IPS-NIHi11 (cell line): ENCODE measurements at regions not wholly inside any gene's neighbourhood (a gene's known extent, or its start where the extent isn't known, plus 50 kb on each side); places are given as distances from the start of the nearest gene placed in this dataset.
A peak's percentile ranks its signal among the peaks of the same experiment; 100 is the strongest.

Source experiments
- DNase-seq: peaks from one replicate; pipeline ENCODE4 v3.0.0; 2012; ENCODE audit warnings: mixed read lengths, low spot score

DNA sequence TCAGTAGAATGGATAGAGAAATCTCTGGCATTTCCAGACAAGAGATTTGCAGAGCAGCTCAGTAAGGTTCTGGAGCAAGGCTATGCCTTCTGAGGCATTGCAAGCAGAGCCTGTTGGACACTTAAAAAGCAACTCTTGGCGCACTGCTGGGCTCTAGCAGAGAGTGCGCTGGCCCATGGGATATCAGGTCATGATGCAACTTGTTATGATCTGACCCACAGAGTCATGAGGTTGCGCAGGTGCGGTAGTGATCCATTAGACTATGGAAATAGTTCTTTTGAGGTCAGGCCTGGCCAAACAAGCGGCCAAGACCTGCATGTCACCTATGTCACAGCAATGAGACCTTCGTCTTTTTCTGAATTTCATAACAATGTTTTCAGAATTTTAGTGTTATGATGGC, 168.6 kb downstream of the TMTC3 start:
- DNase-seq = no peak

DNA sequence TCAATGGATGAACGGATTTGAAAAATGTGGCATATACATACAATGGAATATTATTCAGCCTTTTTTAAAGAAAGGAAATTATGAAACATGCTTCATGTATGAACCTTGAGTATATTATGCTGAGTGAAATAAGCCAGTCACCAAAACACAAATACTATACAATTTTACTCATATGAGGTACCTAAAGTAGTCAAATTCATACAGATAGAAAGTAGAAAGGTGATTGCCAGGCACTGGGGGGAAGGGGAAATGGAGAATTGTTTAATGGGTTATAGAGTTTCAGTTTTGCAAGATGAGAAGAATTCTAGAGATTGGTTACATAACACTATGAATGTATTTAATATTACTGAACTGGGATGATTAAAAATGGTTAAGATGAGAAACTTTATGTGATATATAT, 171.4 kb downstream of the TMTC3 start:
- DNase-seq = no peak

DNA sequence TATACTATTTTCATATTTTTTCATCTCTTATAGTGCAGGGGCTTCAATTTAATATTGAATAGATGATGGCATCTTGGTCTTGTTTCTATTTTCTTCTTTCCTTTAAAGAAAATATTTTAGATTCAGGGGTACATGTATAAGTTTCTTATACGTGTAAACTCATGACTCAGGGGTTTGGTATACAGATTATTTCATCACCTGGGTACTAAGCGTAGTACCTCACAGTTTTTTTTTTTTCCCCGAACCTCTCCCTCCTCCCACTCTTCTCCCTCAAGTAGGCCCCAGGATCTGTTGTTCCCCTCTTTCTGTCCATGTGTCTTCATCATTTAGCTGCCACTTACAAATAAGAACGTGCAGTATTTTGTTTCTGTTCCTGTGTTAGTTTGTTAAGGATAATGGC, 172.6 kb downstream of the TMTC3 start:
- no peak for DNase-seq

DNA sequence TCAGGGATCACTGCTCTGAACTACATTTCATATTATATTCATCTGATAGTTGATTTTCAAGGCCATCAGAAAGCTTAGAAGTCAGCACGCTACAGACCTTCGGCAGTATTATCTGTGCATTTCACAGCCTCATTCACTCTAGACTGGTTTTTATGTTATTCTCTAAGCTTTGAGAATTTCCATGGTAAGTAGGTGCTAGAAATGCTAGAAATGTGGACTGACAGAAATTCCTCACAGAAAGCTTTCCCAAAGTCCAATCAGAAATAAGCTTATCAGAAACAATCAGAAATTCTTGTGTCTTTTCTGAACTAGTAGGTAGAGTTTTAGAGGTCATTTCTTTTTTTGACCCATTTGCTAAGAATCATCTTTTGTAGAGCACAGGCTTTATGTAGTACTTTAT, 176.6 kb downstream of the TMTC3 start:
- no peak for DNase-seq

DNA sequence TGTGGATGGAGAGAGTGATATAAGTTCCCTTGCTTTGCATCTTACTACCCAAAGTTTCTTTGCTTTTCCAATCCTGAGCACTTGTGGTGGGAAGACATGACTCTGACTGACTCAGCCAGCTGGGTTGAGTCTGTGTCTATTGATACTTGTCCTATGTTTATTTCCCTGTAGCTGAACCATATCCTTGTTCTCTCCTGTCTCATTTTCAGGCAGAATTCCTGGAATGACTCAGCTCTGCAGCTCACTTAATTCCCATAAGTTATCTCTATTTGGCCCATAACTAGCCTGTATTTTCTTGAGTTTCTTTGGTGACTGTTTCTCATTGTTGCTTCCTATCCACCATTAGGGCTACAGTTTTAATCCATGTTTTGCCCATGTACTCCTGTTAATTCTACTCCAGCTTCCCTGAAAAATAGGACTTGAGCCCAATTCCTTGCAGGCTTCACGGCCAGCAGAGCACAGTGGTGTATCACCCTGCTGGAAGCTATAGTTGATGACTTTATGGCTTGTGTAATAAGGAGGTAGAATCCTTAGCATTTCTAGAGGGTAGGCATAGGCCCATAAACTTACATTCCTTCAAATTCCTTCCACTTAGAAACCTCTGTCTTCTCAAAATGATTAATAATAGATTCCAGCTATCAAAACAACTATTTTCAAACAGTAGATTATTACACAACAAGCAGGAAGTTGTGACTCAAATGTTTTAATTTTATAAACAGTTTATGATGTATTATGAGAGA, 183.1 kb downstream of the TMTC3 start:
- DNase-seq = peak; percentile 5

DNA sequence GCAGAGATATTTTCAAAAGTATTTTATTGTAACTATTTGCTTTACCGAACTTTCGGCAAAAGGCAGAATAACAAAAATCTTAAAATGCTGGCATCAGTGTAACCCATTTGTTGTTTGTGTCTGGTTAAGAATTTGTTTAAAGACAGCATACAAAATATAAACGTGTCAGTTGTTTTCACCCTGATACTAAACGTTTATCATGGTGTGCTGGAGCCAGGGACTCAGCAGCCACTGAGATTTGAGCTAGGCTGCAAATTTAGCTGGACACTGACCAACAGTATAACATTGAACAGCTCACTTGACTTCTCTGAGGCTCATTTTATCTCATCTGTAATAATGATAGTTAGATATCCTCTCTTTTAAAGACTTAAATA, 183.7 kb downstream of the TMTC3 start:
- DNase-seq = no peak

DNA sequence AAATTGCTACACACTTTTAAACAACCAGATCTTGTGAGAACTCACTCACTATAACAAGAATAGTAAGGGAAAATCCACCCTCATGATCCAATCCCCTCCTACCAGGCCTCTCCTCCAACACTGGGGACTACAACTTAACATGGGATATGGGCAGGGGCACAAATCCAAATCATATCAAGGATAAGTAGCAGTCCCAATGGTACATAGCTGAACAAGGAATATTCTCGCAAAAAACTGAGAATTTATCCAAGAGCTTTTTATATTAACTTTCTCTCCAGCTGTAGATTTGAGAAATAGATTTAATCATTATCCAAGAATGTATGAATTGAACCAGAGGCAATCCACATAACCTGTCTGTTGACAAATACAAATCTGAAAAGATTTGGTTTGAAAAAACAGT, 185.2 kb downstream of the TMTC3 start:
- DNase-seq = no peak

DNA sequence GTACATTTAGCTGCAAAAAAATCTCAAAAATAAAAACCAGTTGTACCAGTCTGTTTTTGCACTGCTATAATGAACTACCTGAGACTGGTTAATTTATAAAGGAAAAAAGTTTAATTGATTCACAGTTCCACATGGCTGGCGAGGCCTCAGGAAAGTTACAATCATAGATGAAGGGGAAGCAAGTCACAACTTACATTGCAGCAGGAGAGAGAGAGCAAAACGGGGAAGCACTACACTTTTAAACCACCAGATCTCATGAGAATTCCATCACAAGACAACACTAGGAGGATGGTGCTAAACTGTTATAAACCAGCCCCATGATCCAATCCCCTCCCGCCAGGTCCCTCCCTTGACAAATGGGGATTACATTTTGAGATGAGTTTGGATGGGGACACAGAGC, 186.0 kb downstream of the TMTC3 start:
- DNase-seq = no peak

DNA sequence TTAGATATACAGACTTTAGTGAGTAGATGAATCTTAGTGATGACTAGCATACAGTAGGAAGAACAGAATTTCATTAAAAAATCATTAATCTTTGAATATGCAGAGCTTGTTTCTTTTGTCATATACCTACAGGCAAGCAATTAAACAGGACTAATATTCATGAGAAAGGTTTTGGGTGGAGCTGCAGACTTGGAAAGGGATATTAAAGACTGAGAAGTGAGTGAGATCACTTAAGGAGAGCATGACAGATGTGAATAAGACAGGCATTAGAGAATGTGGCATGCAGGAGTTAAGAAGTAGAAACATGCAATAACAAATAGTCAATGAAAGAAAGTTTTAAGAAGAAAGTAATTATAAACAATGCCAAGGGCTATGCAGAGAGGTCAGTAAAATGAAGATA, 187.7 kb downstream of the TMTC3 start:
- DNase-seq = no peak

DNA sequence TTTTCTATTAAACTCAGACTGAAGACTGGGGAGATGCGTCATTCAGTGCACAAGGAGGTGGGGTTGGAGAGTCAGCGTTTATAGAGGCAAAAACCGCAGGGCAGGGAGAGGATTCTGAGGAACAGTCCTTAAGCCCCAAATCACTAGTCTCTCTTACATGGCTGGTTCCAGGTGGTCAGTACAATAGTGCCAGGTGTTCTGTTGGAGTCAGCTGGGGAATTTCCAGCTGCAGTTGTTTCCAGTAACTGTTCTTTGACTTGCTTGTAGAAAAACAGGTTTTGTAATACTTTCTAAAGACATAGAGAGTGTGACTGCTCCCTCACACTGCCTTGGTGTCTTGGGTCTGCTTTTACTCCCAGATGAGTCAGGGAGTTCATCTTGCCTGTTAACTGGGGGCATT, 192.2 kb downstream of the TMTC3 start:
- peak; percentile 6 for DNase-seq

DNA sequence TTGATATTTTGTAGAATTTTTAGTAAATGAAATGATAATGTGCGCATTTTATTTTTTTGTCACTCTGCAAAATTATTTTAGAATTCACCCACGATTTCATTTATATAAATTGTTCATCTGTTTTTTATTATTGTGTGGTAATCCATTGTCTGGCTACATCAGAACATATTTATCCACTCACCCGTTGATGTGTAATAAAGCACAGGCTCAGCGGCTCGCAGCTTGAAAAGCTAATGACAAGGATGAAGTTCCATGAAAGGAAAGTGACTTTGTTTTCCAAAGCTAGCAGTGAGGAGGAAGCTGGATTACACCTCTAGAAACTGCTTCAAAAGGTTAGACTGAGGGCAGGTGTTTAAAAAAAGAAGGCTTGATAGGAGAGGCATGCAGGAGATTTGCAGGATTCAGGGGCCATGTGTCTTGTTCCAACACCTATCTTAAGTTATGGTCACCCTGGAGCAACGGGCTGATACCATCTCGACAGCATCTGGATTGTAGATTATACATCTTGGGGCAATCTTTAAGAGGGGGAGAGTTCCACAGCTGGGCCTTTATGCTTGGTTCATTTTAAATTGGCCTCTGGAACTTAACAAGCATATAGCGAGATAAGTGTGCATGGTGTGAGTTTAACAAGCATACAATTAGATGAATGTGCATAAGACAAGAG, 194.1 kb downstream of the TMTC3 start:
- no peak for DNase-seq

DNA sequence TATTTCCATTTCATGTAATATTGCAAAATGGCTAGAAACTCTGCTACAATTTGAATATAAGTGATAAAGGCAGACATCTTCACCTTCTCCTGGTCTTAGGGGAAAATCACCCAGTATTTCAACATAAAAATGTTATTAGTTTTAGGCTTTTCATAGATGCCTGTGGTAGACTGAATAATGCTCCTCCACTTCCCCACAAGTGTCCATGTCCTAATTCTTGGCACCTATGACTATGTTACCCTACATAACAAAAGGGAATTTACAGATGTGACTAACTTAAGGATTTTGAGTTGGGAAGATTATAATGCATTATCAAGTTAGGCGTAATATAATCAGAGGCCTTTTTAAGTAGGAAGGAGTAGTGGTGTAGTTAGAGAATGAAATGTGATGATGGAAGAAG, 196.4 kb downstream of the TMTC3 start:
- DNase-seq = no peak

DNA sequence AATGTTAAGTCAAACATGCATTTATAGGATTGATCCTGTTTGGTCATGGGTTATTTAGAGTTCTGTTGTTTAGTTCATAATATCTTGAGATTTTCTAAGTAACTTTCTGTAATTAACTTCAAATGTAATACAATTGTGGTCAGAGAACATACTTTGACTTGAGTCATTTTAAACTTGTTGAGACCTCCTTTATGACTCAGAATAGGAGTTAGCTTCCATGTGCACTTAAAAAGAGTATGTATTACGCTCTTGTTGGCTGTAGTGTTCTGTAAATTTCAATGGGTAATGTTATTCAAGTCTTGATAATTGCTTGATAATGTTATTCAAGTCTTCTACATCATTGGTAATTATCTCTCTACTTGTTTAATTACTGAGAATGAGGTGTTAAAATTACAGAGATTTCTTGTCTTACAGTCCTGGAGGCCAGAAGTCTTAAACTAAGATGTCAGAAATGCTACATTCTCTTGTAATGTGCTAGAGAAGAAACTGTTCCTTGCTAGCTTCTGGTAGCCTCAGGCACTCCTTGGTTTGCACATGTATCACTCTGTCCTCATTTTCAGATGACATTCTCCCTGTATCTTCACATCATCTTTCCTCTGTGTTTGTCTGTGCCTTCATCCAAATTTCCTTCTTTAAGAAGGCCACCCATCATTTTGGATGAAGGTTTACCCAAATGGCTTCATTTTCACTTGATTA, 197.3 kb downstream of the TMTC3 start:
- DNase-seq = no peak

DNA sequence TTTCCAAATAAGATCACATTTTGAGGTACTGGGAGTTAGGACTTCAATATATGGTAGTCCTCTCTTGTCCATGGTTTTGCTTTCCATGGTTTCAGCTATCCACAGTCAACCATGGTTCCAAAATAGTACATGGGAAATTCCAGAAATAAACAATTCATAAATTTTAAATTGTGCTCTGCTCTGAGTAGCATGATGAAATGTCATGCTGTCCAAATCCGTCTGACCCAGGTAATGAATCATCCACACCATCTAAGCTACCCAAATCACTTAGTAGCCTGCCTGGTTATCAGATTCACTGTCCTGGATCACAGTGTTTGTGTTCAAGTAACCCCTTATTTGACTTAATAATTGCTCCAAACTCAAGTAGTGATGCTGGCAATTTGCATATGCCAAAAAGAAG, 197.9 kb downstream of the TMTC3 start:
- no peak for DNase-seq

DNA sequence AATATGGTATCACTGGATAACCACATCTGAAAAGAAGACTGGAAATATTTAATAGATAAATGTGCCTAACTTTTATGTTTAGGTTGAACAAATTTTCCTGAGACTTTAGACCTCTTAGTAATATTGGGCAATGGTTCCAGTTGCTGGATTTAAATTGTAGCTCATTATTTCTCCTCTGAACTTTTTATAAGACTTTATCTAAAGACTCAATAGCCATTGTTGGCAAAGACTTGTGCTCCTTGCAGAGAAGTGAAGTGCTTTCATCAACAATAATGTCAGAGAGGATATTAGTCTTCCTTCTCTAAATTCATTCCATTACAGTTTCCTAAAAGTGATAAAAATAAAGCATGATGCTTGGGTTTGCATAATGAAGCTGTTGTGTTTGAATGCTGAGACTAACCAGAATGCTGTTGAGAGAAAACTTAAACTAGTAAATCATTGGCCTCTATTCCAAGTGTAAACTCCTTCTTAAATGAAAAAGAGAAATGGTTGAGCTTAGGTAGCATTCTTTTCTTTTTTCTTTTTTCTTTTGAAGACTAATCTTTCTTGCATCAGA, 200.2 kb downstream of the TMTC3 start:
- no peak for DNase-seq

DNA sequence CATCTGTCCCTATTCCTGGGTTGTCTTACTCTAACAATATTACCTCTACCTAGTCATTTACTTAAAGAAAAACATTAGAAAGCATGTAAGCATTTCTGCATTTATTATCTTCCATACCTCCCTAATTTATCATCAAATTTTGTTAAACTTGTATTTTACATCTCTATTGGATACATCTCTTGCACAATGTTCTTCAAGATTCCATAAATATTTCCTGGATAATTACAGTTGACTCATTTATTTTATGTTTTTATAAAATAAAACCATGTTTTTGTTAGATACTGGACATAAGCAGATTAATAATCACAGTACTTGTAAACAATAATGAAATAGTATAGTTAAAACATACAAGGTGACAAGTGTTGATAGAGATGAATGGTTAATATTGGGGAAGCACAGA, 209.0 kb downstream of the TMTC3 start:
- DNase-seq = no peak

DNA sequence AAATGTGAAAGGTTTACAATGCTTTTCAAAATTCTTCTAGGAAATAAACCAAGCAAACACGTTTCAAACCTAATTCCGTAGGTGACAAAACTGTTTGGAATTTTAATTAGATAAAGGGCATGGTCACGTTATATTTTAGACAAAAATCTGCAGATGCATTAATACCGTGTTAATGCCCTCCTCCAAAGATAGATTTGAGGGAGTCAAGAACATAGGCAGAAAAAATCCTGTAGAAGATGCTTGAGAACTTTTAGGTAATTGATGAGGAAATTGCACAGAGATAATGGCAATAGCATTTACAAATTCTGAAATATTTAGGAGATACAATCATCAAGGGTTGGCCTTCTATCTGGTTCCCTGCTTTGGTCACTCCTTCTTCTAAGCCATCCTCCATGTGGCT, 212.6 kb downstream of the TMTC3 start:
- DNase-seq = no peak

DNA sequence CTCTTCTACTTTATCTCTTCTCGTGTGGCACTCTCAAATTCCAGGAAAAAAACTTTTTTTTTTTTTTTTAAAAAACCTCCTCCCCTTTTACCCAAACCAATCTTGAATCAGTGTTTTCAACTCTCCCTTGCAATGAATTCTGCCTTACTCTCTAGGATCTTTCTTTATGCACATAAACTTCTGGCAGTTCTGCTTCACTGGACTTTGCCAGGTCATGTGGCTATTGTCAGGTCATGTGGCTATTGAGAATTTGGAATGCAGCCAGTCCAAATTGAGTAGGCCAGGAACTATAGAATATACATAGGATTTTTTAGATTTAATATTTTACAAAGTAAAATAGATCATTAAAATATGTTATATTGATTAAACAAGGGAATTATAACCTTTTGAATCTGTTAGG, 218.2 kb downstream of the TMTC3 start:
- no peak for DNase-seq

DNA sequence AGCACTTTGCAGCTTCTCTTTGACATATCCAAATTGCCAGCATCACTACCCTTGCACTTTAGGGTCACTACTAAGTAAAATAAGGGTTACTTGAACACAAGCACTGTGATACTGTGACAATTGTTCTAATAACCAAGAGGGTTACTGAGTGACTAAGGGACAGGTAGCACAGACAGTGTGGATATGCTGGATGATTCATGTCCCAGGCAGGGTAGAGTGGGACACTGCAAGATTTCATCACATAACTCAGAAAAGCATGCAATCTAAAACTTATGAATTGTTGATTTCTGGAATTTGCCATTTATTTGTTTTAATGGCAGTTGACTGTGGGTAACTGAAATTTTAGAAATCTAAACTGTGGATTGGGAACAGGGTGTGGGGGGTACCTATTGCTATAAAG, 218.8 kb downstream of the KITLG start:
- DNase-seq = no peak

DNA sequence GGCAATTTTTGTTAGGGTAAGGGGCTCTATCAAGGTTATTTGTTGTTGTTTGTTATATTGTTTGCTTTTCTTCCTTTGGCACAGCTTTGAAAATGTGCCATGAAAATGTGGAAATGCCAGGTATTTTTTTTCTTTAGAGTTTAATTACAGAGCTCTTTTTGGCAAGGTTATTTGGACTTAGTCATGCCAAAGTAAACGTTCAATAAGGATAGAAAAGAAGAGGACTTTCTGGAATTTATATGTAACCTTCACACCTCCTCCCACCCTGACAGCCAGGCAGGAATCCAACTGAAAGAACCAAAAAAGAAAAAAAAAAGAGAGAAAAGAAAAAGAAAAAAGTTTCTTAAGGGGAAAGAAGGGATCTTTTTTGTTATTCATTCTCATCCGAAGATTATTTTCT, 217.8 kb downstream of the KITLG start:
- no peak for DNase-seq

DNA sequence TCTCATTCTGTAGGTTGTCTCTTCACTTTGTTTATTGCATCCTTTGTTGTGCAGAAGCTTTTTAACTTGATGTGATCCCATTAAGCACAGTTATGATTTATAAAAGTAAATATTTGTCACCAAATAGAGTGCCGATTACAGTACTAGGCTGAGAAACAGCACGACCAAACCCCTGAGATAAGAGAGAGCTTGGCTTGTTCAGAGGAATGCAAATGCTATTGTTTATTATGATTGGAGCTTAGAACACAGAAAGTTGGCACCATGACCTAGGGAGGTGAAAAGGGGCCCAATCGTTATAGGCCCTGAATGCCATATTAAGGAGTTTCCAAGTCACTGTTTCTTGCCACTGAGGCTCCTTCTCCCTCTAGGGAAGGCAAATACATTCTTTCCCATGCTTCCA, 214.9 kb downstream of the KITLG start:
- no peak for DNase-seq

DNA sequence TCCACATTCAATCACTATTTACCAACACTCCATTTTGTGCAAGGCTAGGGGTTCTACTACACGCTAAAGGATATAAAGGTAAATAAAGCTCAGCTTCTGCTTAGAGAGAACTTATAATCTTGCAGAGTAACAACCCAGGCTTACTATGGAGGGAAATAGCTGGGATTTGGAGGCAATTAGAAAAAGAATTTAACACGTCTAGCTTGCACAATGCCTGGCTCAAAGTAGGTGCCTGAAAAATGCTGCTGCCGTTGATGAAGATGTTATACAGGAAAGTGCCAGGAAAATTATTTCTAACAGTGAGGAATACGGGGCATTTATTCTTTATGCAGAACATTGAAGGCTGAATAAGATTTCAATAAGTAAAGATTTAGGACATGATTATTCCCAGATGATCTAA, 214.2 kb downstream of the KITLG start:
- DNase-seq = no peak

DNA sequence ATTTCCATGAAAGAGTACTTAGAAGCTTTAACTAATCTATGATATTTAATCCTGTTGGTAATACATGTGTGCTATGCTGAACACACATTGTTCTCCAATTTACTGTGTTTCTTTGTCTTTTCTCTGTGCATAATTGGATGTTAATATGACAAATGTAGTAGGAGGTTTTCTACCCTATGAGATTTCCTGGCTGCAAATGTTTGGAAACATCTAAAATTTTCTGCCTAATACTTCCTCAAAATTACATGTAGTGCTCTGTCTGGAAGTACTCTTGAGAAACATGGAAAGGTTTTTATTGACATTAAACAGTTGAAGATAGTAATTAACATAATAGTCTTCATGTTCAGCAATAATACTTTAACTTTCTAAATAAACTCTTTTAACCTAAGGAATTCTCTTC, 213.0 kb downstream of the KITLG start:
- DNase-seq = no peak
